ENCODE measurements at regions not wholly inside any gene's neighbourhood (a gene's known extent, or its start where the extent isn't known, plus 50 kb on each side); places are given as distances from the start of the nearest gene placed in this dataset.
"Not testable (repeated sequence)": the region's sequence is repeated elsewhere in the genome, so short reads cannot be mapped to it uniquely, and the experiment has no call there.

GRCh38 chr6:14595751-14596150 is 478.2 kb downstream of the CD83 start:
- H3K36me3 ChIP-seq, result no peaks in the 10 kb centered on the region
- 94% methylated on average over 2 of the region's 2 CpGs for WGBS
- H3K27me3 ChIP-seq, result no peaks in the 10 kb centered on the region
- H3K27ac ChIP-seq (replicated peaks in 1 of 4), result no peak overlapping the region
- TF ChIP-seq POLR2A (IDR thresholded peaks at IDR 0.05; ENCODE audit: low read depth), result no peak
- no peak for TF ChIP-seq POLR2AphosphoS5 (IDR thresholded peaks at IDR 0.05)
- TF ChIP-seq EP300 (IDR thresholded peaks at IDR 0.05), result no peak
- no peak for TF ChIP-seq CTCF (IDR thresholded peaks at IDR 0.05)
- H3K4me3 ChIP-seq, result no peak overlapping the region
- no peaks in the 10 kb centered on the region for H3K4me1 ChIP-seq
- no peaks in the 10 kb centered on the region for H3K9me3 ChIP-seq
- intact Hi-C loops (cut with DNase I), result no loop called here
- no peak for DNase-seq (ENCODE audit: extremely low spot score)

GRCh38 chr6:14596410-14596809 is 478.8 kb downstream of the CD83 start:
- no peaks in the 10 kb centered on the region for H3K27me3 ChIP-seq
- no peak overlapping the region for H3K27ac ChIP-seq (replicated peaks in 1 of 4)
- 89% methylated on average over 4 of the region's 4 CpGs for WGBS
- no peak overlapping the region for H3K4me3 ChIP-seq
- TF ChIP-seq EP300 (IDR thresholded peaks at IDR 0.05) (no peak), POLR2A (IDR thresholded peaks at IDR 0.05; ENCODE audit: low read depth) (no peak), CTCF (IDR thresholded peaks at IDR 0.05) (no peak), POLR2AphosphoS5 (IDR thresholded peaks at IDR 0.05) (no peak)
- H3K36me3 ChIP-seq, result no peaks in the 10 kb centered on the region
- DNase-seq (ENCODE audit: extremely low spot score), result no peak
- intact Hi-C loops (cut with DNase I), result no loop called here
- H3K4me1 ChIP-seq, result no peaks in the 10 kb centered on the region
- no peaks in the 10 kb centered on the region for H3K9me3 ChIP-seq

- Histone ChIP-seq H3K36me3 (no peaks in the 10 kb centered on the region), H3K27me3 (no peaks in the 10 kb centered on the region), H3K9me3 (no peaks in the 10 kb centered on the region), H3K27ac (replicated peaks in 1 of 4) (no peak overlapping the region), H3K4me1 (no peaks in the 10 kb centered on the region), H3K4me3 (no peak overlapping the region)
- intact Hi-C loops (cut with DNase I), result no loop called here
- WGBS, result 61% methylated on average over 4 of the region's 4 CpGs
- no peak for TF ChIP-seq EP300 (IDR thresholded peaks at IDR 0.05)
- TF ChIP-seq POLR2AphosphoS5 (IDR thresholded peaks at IDR 0.05), result no peak
- TF ChIP-seq POLR2A (IDR thresholded peaks at IDR 0.05; ENCODE audit: low read depth), result no peak
- TF ChIP-seq CTCF (IDR thresholded peaks at IDR 0.05), result no peak
- no peak for DNase-seq (ENCODE audit: extremely low spot score)
These were observed 479.5 kb downstream of the CD83 start for GRCh38 chr6:14597090-14597489.

- Histone ChIP-seq H3K27ac (replicated peaks in 1 of 4) (no peak overlapping the region), H3K4me1 (no peaks in the 10 kb centered on the region), H3K27me3 (no peaks in the 10 kb centered on the region), H3K4me3 (no peak overlapping the region), H3K9me3 (no peaks in the 10 kb centered on the region), H3K36me3 (no peaks in the 10 kb centered on the region)
- no peak for DNase-seq (ENCODE audit: extremely low spot score)
- intact Hi-C loops (cut with DNase I), result no loop called here
- no peak for TF ChIP-seq EP300 (IDR thresholded peaks at IDR 0.05)
- no peak for TF ChIP-seq POLR2A (IDR thresholded peaks at IDR 0.05; ENCODE audit: low read depth)
- no peak for TF ChIP-seq CTCF (IDR thresholded peaks at IDR 0.05)
- TF ChIP-seq POLR2AphosphoS5 (IDR thresholded peaks at IDR 0.05), result no peak
- 75% methylated on average over 6 of the region's 6 CpGs for WGBS
These were observed 480.7 kb downstream of the CD83 start for GRCh38 chr6:14598017-14598864.

GRCh38 chr6:14600306-14600705 is 482.7 kb downstream of the CD83 start:
- H3K36me3 ChIP-seq; H3K27me3 ChIP-seq; H3K4me3 ChIP-seq; H3K27ac ChIP-seq (replicated peaks in 1 of 4); H3K4me1 ChIP-seq; DNase-seq (ENCODE audit: extremely low spot score); intact Hi-C loops (cut with DNase I); H3K9me3 ChIP-seq: not testable (repeated sequence)
- WGBS, result 94% methylated on average over 8 of the region's 8 CpGs
